Ovary (tissue), 3 donors: ENCODE measurements at regions not wholly inside any gene's neighbourhood (a gene's known extent, or its start where the extent isn't known, plus 50 kb on each side); places are given as distances from the start of the nearest gene placed in this dataset.

Experiments used
- EP300 ChIP-seq: sonication (generic); formaldehyde crosslinking; IDR thresholded peaks from one replicate; pipeline ENCODE4 v1.6.1; 2017; ENCODE audit warnings: antibody characterized with exemption
- POLR2A ChIP-seq: fragments of 450-650 bp; IDR thresholded peaks from one replicate; pipeline ENCODE4 v1.6.1; 2017; ENCODE audit warnings: antibody characterized with exemption, mild to moderate bottlenecking, moderate library complexity
- TF ChIP-seq, protein P1 (sequence below), 3 donors: fragments of 450-650 bp in 2 of 3; fragments of 200-600 bp in 1 of 3; IDR thresholded peaks; one replicate each; pipeline versions ENCODE4 v1.5.1 to v1.8.0; 2016 to 2022; ENCODE audit warnings: antibody characterized with exemption in 3 of 3, mild to moderate bottlenecking in 1 of 3
- donor health status: DM: no; HTN: no; CAD: no.

- TF ChIP-seq, protein P1, sequence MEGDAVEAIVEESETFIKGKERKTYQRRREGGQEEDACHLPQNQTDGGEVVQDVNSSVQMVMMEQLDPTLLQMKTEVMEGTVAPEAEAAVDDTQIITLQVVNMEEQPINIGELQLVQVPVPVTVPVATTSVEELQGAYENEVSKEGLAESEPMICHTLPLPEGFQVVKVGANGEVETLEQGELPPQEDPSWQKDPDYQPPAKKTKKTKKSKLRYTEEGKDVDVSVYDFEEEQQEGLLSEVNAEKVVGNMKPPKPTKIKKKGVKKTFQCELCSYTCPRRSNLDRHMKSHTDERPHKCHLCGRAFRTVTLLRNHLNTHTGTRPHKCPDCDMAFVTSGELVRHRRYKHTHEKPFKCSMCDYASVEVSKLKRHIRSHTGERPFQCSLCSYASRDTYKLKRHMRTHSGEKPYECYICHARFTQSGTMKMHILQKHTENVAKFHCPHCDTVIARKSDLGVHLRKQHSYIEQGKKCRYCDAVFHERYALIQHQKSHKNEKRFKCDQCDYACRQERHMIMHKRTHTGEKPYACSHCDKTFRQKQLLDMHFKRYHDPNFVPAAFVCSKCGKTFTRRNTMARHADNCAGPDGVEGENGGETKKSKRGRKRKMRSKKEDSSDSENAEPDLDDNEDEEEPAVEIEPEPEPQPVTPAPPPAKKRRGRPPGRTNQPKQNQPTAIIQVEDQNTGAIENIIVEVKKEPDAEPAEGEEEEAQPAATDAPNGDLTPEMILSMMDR (IDR thresholded peaks at IDR 0.05): no peak
- TF ChIP-seq EP300 (no peak), POLR2A (no peak)
Measured at GRCh38 chr13:104584481-104584880, 1518.3 kb upstream of the SLC10A2 start.
